Smooth muscle cell (in vitro differentiated cells): ENCODE measurements at regions not wholly inside any gene's neighbourhood (a gene's known extent, or its start where the extent isn't known, plus 50 kb on each side); places are given as distances from the start of the nearest gene placed in this dataset.

Source experiments
- DNase-seq: peaks from one replicate; lab custom pipeline; 2025; ENCODE audit not compliant: unreplicated experiment; lab: John Stamatoyannopoulos, UW
- H2AFZ ChIP-seq: fragments of 200-600 bp; sonication (generic); 2 replicates; pipeline ENCODE4 v1.6.0; 2016; ENCODE audit warnings: antibody characterized with exemption, low read depth, mild to moderate bottlenecking
- H3F3A ChIP-seq: fragments of 200-600 bp; sonication (generic); 2 replicates; pipeline ENCODE4 v1.6.0; 2017; ENCODE audit warnings: antibody characterized with exemption, low read depth
- H3K27ac ChIP-seq: fragments of 200-600 bp; sonication (generic); 2 replicates; pipeline ENCODE4 v1.5.1; 2016; ENCODE audit warnings: low read depth, mild to moderate bottlenecking
- H3K27me3 ChIP-seq: fragments of 200-600 bp; sonication (generic); 2 replicates; pipeline ENCODE4 v1.6.1; 2016; ENCODE audit warnings: low read depth, mild to moderate bottlenecking
- H3K36me3 ChIP-seq: fragments of 200-600 bp; sonication (generic); 2 replicates; pipeline ENCODE4 v1.5.1; 2016; ENCODE audit warnings: low read depth
- H3K4me1 ChIP-seq: fragments of 200-600 bp; sonication (generic); 2 replicates; pipeline ENCODE4 v1.5.1; 2016; ENCODE audit warnings: low read depth
- H3K4me2 ChIP-seq: fragments of 200-600 bp; sonication (generic); 2 replicates; pipeline ENCODE4 v1.6.0; 2016; ENCODE audit warnings: mild to moderate bottlenecking
- H3K4me3 ChIP-seq: fragments of 200-600 bp; sonication (generic); 2 replicates; pipeline ENCODE4 v1.5.1; 2016; ENCODE audit warnings: mild to moderate bottlenecking
- H3K79me2 ChIP-seq: fragments of 200-600 bp; sonication (generic); 2 replicates; pipeline ENCODE4 v1.6.0; 2016; ENCODE audit warnings: low read depth, mild to moderate bottlenecking
- H3K9ac ChIP-seq: fragments of 200-600 bp; sonication (generic); 2 replicates; pipeline ENCODE4 v1.6.0; 2016; ENCODE audit warnings: low read depth
- H3K9me3 ChIP-seq: fragments of 200-600 bp; sonication (generic); replicated peaks from 2 replicates; pipeline ENCODE4 v1.5.1; 2016; ENCODE audit warnings: low read depth
- H4K20me1 ChIP-seq: fragments of 200-600 bp; sonication (generic); 2 replicates; pipeline ENCODE4 v1.6.0; 2016; ENCODE audit warnings: low read depth
- WGBS: methylation state at CpG from one replicate; pipeline ENCODE4 v1.1.7; 2016; ENCODE audit warnings: low lambda C conversion rate; 5-methylcytosine and 5-hydroxymethylcytosine counted together
- TF ChIP-seq, protein P1 (sequence below): fragments of 200-600 bp; sonication (generic); IDR thresholded peaks from 2 replicates; pipeline ENCODE4 v1.5.1; 2017; ENCODE audit warnings: borderline replicate concordance, mild to moderate bottlenecking, antibody characterized with exemption; ENCODE audit not compliant: insufficient read depth, poor library complexity, severe bottlenecking

DNA sequence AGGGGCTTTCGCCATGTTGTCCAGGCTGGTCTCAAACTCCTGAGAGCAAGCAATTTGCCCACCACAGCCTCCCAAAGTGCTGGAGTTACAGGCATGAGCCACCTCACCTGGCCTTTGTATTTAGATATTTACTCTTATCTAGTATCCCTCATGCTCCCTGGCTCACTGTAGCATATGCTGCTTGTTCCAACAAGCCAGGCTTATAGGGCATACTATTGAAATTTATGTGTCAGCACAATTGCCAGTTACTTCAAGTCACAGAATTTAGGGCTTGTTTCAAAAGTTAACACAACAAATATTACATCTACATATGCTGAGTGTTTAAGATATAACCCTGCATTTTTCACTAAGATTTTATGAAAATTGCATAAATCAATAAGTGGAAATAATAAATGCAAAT, 469.2 kb upstream of the ZNF608 start:
- Histone ChIP-seq H3K79me2 (no peaks in the 10 kb centered on the region), H3K4me3 (no peak overlapping the region), H3K27ac (no peak overlapping the region), H3K9me3 (no peaks in the 10 kb centered on the region), H3K9ac (no peak overlapping the region), H3K4me1 (no peaks in the 10 kb centered on the region), H2AFZ (no peak overlapping the region), H3K27me3 (no peaks in the 10 kb centered on the region), H4K20me1 (no peaks in the 10 kb centered on the region), H3K36me3 (no peaks in the 10 kb centered on the region), H3K4me2 (no peak overlapping the region), H3F3A (no peaks in the 10 kb centered on the region)
- TF ChIP-seq, protein P1, sequence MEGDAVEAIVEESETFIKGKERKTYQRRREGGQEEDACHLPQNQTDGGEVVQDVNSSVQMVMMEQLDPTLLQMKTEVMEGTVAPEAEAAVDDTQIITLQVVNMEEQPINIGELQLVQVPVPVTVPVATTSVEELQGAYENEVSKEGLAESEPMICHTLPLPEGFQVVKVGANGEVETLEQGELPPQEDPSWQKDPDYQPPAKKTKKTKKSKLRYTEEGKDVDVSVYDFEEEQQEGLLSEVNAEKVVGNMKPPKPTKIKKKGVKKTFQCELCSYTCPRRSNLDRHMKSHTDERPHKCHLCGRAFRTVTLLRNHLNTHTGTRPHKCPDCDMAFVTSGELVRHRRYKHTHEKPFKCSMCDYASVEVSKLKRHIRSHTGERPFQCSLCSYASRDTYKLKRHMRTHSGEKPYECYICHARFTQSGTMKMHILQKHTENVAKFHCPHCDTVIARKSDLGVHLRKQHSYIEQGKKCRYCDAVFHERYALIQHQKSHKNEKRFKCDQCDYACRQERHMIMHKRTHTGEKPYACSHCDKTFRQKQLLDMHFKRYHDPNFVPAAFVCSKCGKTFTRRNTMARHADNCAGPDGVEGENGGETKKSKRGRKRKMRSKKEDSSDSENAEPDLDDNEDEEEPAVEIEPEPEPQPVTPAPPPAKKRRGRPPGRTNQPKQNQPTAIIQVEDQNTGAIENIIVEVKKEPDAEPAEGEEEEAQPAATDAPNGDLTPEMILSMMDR: no peak
- no peak for DNase-seq
- WGBS: 100% methylated on average over 1 of the region's 1 CpG

DNA sequence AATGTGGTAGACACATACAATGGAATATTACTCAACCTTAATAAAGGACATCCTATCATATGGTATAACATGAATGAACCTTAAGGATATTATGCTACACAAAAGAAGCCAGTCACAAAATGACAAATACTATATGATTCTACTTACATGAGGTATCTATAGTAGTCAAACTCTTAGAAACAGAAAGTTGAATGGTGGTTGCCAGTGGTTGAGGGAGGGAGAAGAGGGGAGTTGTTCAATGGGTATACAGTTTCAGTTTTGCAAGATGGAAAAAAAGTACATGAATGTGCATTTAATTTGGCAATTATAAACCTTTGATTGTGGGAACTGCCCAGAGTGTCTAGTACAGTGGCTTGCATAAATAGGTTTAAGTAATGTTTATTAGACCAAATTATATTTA, 473.3 kb upstream of the ZNF608 start:
- Histone ChIP-seq H3K79me2 (no peaks in the 10 kb centered on the region), H3K36me3 (no peaks in the 10 kb centered on the region), H3K27ac (no peak overlapping the region), H3K4me3 (no peak overlapping the region), H2AFZ (no peak overlapping the region), H3K9me3 (no peaks in the 10 kb centered on the region), H3K4me1 (no peaks in the 10 kb centered on the region), H3K4me2 (no peak overlapping the region), H3K9ac (no peak overlapping the region), H4K20me1 (no peaks in the 10 kb centered on the region), H3F3A (no peaks in the 10 kb centered on the region), H3K27me3 (no peaks in the 10 kb centered on the region)
- no peak for DNase-seq
- TF ChIP-seq, protein P1: no peak

GRCh38 chr5:125220284-125220683, 473.8 kb upstream of the ZNF608 start:
- 95% methylated on average over 1 of the region's 1 CpG for WGBS
- Histone ChIP-seq H3K36me3 (no peaks in the 10 kb centered on the region), H3K27ac (no peak overlapping the region), H3K27me3 (no peaks in the 10 kb centered on the region), H3K4me1 (no peaks in the 10 kb centered on the region), H3K9me3 (no peaks in the 10 kb centered on the region), H3F3A (no peaks in the 10 kb centered on the region), H2AFZ (no peak overlapping the region), H3K4me3 (no peak overlapping the region), H3K79me2 (no peaks in the 10 kb centered on the region), H3K9ac (no peak overlapping the region), H3K4me2 (no peak overlapping the region), H4K20me1 (no peaks in the 10 kb centered on the region)
- TF ChIP-seq, protein P1: no peak
- no peak for DNase-seq

- Histone ChIP-seq H3K4me2 (no peak overlapping the region), H3K79me2 (no peaks in the 10 kb centered on the region), H3F3A (no peaks in the 10 kb centered on the region), H3K9ac (no peak overlapping the region), H3K4me3 (no peak overlapping the region), H3K27me3 (no peaks in the 10 kb centered on the region), H3K4me1 (no peaks in the 10 kb centered on the region), H2AFZ (no peak overlapping the region), H3K36me3 (no peaks in the 10 kb centered on the region), H3K9me3 (no peaks in the 10 kb centered on the region), H4K20me1 (no peaks in the 10 kb centered on the region), H3K27ac (no peak overlapping the region)
- 87% methylated on average over 7 of the region's 7 CpGs for WGBS
- DNase-seq: no peak
- TF ChIP-seq, protein P1: no peak
Measured at GRCh38 chr5:125222597-125223240, 476.3 kb upstream of the ZNF608 start.
